Smooth muscle cell (in vitro differentiated cells): ENCODE measurements at regions not wholly inside any gene's neighbourhood (a gene's known extent, or its start where the extent isn't known, plus 50 kb on each side); places are given as distances from the start of the nearest gene placed in this dataset.
"Not testable (repeated sequence)": the region's sequence is repeated elsewhere in the genome, so short reads cannot be mapped to it uniquely, and the experiment has no call there.

Experiments
- DNase-seq: peaks from one replicate; lab custom pipeline; 2025; ENCODE audit not compliant: unreplicated experiment; lab: John Stamatoyannopoulos, UW
- H2AFZ ChIP-seq: fragments of 200-600 bp; sonication (generic); 2 replicates; pipeline ENCODE4 v1.6.0; 2016; ENCODE audit warnings: antibody characterized with exemption, low read depth, mild to moderate bottlenecking
- H3F3A ChIP-seq: fragments of 200-600 bp; sonication (generic); 2 replicates; pipeline ENCODE4 v1.6.0; 2017; ENCODE audit warnings: antibody characterized with exemption, low read depth
- H3K27ac ChIP-seq: fragments of 200-600 bp; sonication (generic); 2 replicates; pipeline ENCODE4 v1.5.1; 2016; ENCODE audit warnings: low read depth, mild to moderate bottlenecking
- H3K27me3 ChIP-seq: fragments of 200-600 bp; sonication (generic); 2 replicates; pipeline ENCODE4 v1.6.1; 2016; ENCODE audit warnings: low read depth, mild to moderate bottlenecking
- H3K36me3 ChIP-seq: fragments of 200-600 bp; sonication (generic); 2 replicates; pipeline ENCODE4 v1.5.1; 2016; ENCODE audit warnings: low read depth
- H3K4me1 ChIP-seq: fragments of 200-600 bp; sonication (generic); 2 replicates; pipeline ENCODE4 v1.5.1; 2016; ENCODE audit warnings: low read depth
- H3K4me2 ChIP-seq: fragments of 200-600 bp; sonication (generic); 2 replicates; pipeline ENCODE4 v1.6.0; 2016; ENCODE audit warnings: mild to moderate bottlenecking
- H3K4me3 ChIP-seq: fragments of 200-600 bp; sonication (generic); 2 replicates; pipeline ENCODE4 v1.5.1; 2016; ENCODE audit warnings: mild to moderate bottlenecking
- H3K79me2 ChIP-seq: fragments of 200-600 bp; sonication (generic); 2 replicates; pipeline ENCODE4 v1.6.0; 2016; ENCODE audit warnings: low read depth, mild to moderate bottlenecking
- H3K9ac ChIP-seq: fragments of 200-600 bp; sonication (generic); 2 replicates; pipeline ENCODE4 v1.6.0; 2016; ENCODE audit warnings: low read depth
- H3K9me3 ChIP-seq: fragments of 200-600 bp; sonication (generic); replicated peaks from 2 replicates; pipeline ENCODE4 v1.5.1; 2016; ENCODE audit warnings: low read depth
- H4K20me1 ChIP-seq: fragments of 200-600 bp; sonication (generic); 2 replicates; pipeline ENCODE4 v1.6.0; 2016; ENCODE audit warnings: low read depth
- CTCF ChIP-seq: fragments of 200-600 bp; sonication (generic); IDR thresholded peaks from 2 replicates; pipeline ENCODE4 v1.5.1; 2017; ENCODE audit warnings: borderline replicate concordance, mild to moderate bottlenecking, antibody characterized with exemption; ENCODE audit not compliant: insufficient read depth, poor library complexity, severe bottlenecking
- WGBS: methylation state at CpG from one replicate; pipeline ENCODE4 v1.1.7; 2016; ENCODE audit warnings: low lambda C conversion rate; 5-methylcytosine and 5-hydroxymethylcytosine counted together

DNA sequence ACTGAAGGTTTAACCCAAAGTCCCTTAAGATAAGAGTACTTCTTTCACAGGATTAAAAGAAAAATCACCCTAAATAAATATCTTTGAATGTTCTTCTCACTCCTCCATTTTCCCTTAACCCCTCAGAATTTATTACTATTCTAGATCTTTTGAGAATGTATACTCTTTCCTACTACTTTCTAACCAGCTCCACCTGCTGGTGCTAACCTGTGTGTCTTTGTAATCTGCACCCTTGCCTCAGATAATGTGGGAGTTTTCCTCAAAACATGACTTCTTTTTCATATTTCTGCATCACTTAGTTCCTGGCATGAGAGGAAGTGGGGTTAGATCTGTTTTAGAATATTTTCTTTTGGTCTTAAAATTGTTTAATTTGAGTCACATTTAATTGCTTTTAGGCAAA, 394.2 kb downstream of the BMP2 start:
- H3K9ac ChIP-seq, result no peak overlapping the region
- H3K4me1 ChIP-seq, result no peaks in the 10 kb centered on the region
- H3K9me3 ChIP-seq, result no peaks in the 10 kb centered on the region
- no peak overlapping the region for H3K27ac ChIP-seq
- H2AFZ ChIP-seq, result no peak overlapping the region
- TF ChIP-seq CTCF, result peak; percentile 35
- no peaks in the 10 kb centered on the region for H3F3A ChIP-seq
- no peak overlapping the region for H3K4me3 ChIP-seq
- no peaks in the 10 kb centered on the region for H3K36me3 ChIP-seq
- no peaks in the 10 kb centered on the region for H4K20me1 ChIP-seq
- H3K79me2 ChIP-seq, result no peaks in the 10 kb centered on the region
- no peaks in the 10 kb centered on the region for H3K27me3 ChIP-seq
- no peak for DNase-seq
- no peak overlapping the region for H3K4me2 ChIP-seq

DNA sequence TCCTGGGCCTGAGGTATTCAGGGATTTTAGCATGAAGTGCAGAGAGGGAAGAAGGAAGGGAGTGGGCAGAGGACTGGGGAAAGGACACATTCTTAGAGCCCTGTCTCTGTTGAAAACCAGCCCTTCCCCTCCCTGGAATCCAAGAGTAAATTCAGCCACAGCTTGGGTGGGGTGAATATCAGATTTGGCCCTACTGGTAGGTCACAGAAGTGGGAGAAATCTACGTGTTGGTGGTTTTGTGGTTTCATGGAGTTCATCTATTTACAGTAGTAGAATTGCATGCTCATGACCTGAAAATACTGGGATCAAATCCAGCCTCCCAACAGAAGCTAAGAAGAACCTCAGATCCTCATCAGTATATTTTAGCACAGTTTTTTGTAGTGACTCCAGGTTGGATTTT, 404.4 kb downstream of the BMP2 start:
- WGBS, result 15% methylated on average over 1 of the region's 1 CpG
- DNase-seq, result no peak
- H3K27me3 ChIP-seq, result peaks cover 5% of the 10 kb centered on the region
- no peaks in the 10 kb centered on the region for H4K20me1 ChIP-seq
- H3F3A ChIP-seq, result no peaks in the 10 kb centered on the region
- no peaks in the 10 kb centered on the region for H3K79me2 ChIP-seq
- H3K36me3 ChIP-seq, result no peaks in the 10 kb centered on the region
- no peak overlapping the region for H3K27ac ChIP-seq
- no peak overlapping the region for H3K9ac ChIP-seq
- TF ChIP-seq CTCF, result no peak
- no peak overlapping the region for H2AFZ ChIP-seq
- H3K4me3 ChIP-seq, result no peak overlapping the region
- no peaks in the 10 kb centered on the region for H3K4me1 ChIP-seq
- no peak overlapping the region for H3K4me2 ChIP-seq
- H3K9me3 ChIP-seq, result no peaks in the 10 kb centered on the region

DNA sequence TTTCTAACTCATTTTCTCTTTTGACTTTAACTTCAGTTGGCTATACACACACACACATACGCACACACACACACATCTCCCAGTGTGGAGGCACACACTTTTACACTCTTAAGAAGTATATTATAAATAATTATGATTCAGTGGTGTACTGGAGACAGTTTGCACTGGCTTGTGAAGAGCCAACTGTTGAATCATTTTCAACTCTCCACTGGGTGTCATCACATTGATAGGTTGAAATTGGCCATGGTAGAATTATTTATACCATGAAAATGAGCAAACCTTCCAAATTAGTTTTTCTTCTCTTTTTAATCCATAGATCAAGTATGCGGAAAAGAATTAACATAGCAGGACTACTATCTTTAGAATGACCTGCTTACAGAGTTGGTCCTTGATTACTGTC, 407.1 kb downstream of the BMP2 start:
- Histone ChIP-seq H3K4me3 (no peak overlapping the region), H3F3A (no peaks in the 10 kb centered on the region), H3K27me3 (no peaks in the 10 kb centered on the region), H4K20me1 (no peaks in the 10 kb centered on the region), H3K4me2 (no peak overlapping the region), H2AFZ (no peak overlapping the region), H3K9me3 (no peaks in the 10 kb centered on the region), H3K27ac (no peak overlapping the region), H3K79me2 (no peaks in the 10 kb centered on the region), H3K36me3 (no peaks in the 10 kb centered on the region), H3K4me1 (no peaks in the 10 kb centered on the region), H3K9ac (no peak overlapping the region)
- no peak for TF ChIP-seq CTCF
- no peak for DNase-seq
- WGBS, result 87% methylated on average over 2 of the region's 2 CpGs

DNA sequence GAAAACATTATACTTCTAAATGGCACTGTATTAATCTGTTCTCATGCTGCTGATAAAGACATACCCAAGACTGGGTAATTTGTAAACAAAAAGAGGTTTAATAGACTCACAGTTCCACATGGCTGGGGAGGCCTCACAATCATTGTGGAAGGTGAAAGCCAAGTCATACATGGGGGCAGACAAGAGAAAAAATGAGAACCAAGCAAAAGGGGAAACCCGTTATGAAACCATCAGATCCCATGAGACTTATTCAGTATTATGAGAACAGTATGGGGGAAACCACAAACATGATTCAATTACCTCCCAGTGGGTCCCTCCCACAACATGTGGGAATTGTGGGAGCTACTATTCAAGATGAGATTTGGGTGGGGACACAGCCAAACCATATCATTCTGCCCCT, 408.3 kb downstream of the BMP2 start:
- H3K36me3 ChIP-seq, H3K79me2 ChIP-seq, H3K9ac ChIP-seq, H3K4me2 ChIP-seq, H4K20me1 ChIP-seq, H2AFZ ChIP-seq, H3K27ac ChIP-seq, H3F3A ChIP-seq, DNase-seq, H3K9me3 ChIP-seq, H3K4me3 ChIP-seq, H3K4me1 ChIP-seq, H3K27me3 ChIP-seq: not testable (repeated sequence)
- WGBS, result 96% methylated on average over 1 of the region's 1 CpG
